ENCODE measurements at regions not wholly inside any gene's neighbourhood (a gene's known extent, or its start where the extent isn't known, plus 50 kb on each side); places are given as distances from the start of the nearest gene placed in this dataset.
A peak's percentile ranks its signal among the peaks of the same experiment; 100 is the strongest.

- Mint-ChIP-seq H3K9me3 (peaks cover 3% of the 10 kb centered on the region), H3K36me3 (ENCODE audit: low read depth) (no peaks in the 10 kb centered on the region), H3K27me3 (peaks cover 22% of the 10 kb centered on the region), H3K4me3 (no peak overlapping the region), H3K27ac (no peak overlapping the region), H3K4me1 (ENCODE audit: low read depth) (no peaks in the 10 kb centered on the region)
- ChIA-PET CTCF (no interaction called here), POLR2A (no interaction called here)
- DNase-seq (peak in 1 of 14 experiments; percentile 1), ATAC-seq (ENCODE audit: poor library complexity) (no peak)
- no peaks in the 10 kb centered on the region for H3K4me1 ChIP-seq (ENCODE audit: insufficient read depth, low read length)
- no peak overlapping the region for H3K4me3 ChIP-seq (ENCODE audit: low read length)
- no peak overlapping the region for H3K27ac ChIP-seq (ENCODE audit: low read depth in 1 of 2, low read length in 2 of 2)
- peaks cover 5 to 12% of the 10 kb centered on the region in 2 experiments for H3K9me3 ChIP-seq (ENCODE audit: control insufficient read depth in 1 of 2, insufficient read depth in 1 of 2, low read length in 2 of 2)
- peaks cover 0 to 5% of the 10 kb centered on the region in 2 experiments for H3K27me3 ChIP-seq (ENCODE audit: control insufficient read depth in 1 of 2, insufficient read depth in 2 of 2, low read length in 2 of 2)
- intact Hi-C loops (cut with DNase I, micrococcal nuclease) = no loop called here
- no peaks in the 10 kb centered on the region for H3K36me3 ChIP-seq (ENCODE audit: insufficient read depth, low read length)
- no peak for TF ChIP-seq CTCF (IDR thresholded peaks at IDR 0.05)
These were observed 146.3 kb upstream of the SKOR2 start for GRCh38 chr18:47397671-47398319.

GRCh38 chr18:47391665-47392064 is 140.2 kb upstream of the SKOR2 start:
- ATAC-seq (ENCODE audit: poor library complexity) (no peak), DNase-seq (no peak)
- H3K27me3 Mint-ChIP-seq = peaks cover 19% of the 10 kb centered on the region
- intact Hi-C loops (cut with DNase I, micrococcal nuclease) = no loop called here
- no peak for TF ChIP-seq CTCF (IDR thresholded peaks at IDR 0.05)
- H3K4me3 Mint-ChIP-seq = no peak overlapping the region
- Histone ChIP-seq H3K4me3 (ENCODE audit: low read length) (no peak overlapping the region), H3K27me3 (ENCODE audit: control insufficient read depth in 1 of 2, insufficient read depth in 2 of 2, low read length in 2 of 2) (no peaks in the 10 kb centered on the region), H3K9me3 (ENCODE audit: control insufficient read depth in 1 of 2, insufficient read depth in 1 of 2, low read length in 2 of 2) (no peaks in the 10 kb centered on the region), H3K4me1 (ENCODE audit: insufficient read depth, low read length) (no peaks in the 10 kb centered on the region), H3K27ac (ENCODE audit: low read depth in 1 of 2, low read length in 2 of 2) (no peak overlapping the region), H3K36me3 (ENCODE audit: insufficient read depth, low read length) (no peaks in the 10 kb centered on the region)
- H3K27ac Mint-ChIP-seq = no peak overlapping the region
- peaks cover 3% of the 10 kb centered on the region for H3K9me3 Mint-ChIP-seq
- ChIA-PET CTCF (no interaction called here), POLR2A (no interaction called here)
- H3K4me1 Mint-ChIP-seq (ENCODE audit: low read depth) = no peaks in the 10 kb centered on the region
- H3K36me3 Mint-ChIP-seq (ENCODE audit: low read depth) = no peaks in the 10 kb centered on the region

GRCh38 chr18:47390410-47391024 is 139.1 kb upstream of the SKOR2 start:
- no peak for TF ChIP-seq CTCF (IDR thresholded peaks at IDR 0.05)
- Mint-ChIP-seq H3K36me3 (ENCODE audit: low read depth) (no peaks in the 10 kb centered on the region), H3K4me1 (ENCODE audit: low read depth) (no peaks in the 10 kb centered on the region), H3K27me3 (peaks cover 18% of the 10 kb centered on the region), H3K4me3 (no peak overlapping the region), H3K27ac (no peak overlapping the region), H3K9me3 (peaks cover 5% of the 10 kb centered on the region)
- no peak overlapping the region for H3K4me3 ChIP-seq (ENCODE audit: low read length)
- no peaks in the 10 kb centered on the region for H3K4me1 ChIP-seq (ENCODE audit: insufficient read depth, low read length)
- H3K27ac ChIP-seq (ENCODE audit: low read depth in 1 of 2, low read length in 2 of 2) = no peak overlapping the region
- POLR2A ChIA-PET = interaction anchor here (0.6 kb wide), 1 partner anchor 15 kb away, joined by 4 read pairs; no protein-coding TSS in a partner anchor
- H3K9me3 ChIP-seq (ENCODE audit: control insufficient read depth in 1 of 2, insufficient read depth in 1 of 2, low read length in 2 of 2) = no peaks in the 10 kb centered on the region
- no peaks in the 10 kb centered on the region for H3K36me3 ChIP-seq (ENCODE audit: insufficient read depth, low read length)
- no peak for ATAC-seq (ENCODE audit: poor library complexity)
- no peak for DNase-seq
- H3K27me3 ChIP-seq (ENCODE audit: control insufficient read depth in 1 of 2, insufficient read depth in 2 of 2, low read length in 2 of 2) = no peaks in the 10 kb centered on the region
- CTCF ChIA-PET = no interaction called here
- intact Hi-C loops (cut with DNase I, micrococcal nuclease) = no loop called here
